ENCODE measurements at regions not wholly inside any gene's neighbourhood (a gene's known extent, or its start where the extent isn't known, plus 50 kb on each side); places are given as distances from the start of the nearest gene placed in this dataset.
"Not testable (repeated sequence)": the region's sequence is repeated elsewhere in the genome, so short reads cannot be mapped to it uniquely, and the experiment has no call there.

DNA sequence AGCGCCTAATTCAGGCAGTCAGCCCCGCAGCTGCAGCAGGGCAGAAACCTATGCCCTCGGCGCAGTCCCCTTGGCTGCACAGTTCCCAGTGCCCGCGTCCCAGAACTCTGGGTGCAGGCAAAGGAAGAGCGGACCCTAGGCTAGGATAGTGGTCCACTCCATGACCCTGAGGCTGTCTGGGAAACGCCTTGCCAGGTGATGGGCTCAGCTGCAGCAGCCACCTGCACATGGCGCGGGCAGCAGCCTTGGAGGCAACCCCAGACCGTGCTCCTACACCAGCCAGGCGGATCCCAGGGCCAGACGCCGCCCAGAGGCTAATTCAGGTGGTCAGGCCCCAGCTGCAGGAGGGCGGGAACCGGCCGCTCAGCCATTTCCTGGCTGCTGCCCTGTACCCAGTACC is 83.0 kb downstream of the POTEC start:
- H3K27ac Mint-ChIP-seq; DNase-seq (ENCODE audit: low spot score); POLR2A ChIA-PET; H3K27me3 Mint-ChIP-seq (ENCODE audit: low read depth); CTCF ChIA-PET; ATAC-seq; H3K4me1 Mint-ChIP-seq; H3K4me3 Mint-ChIP-seq: not testable (repeated sequence)
- Mint-ChIP-seq H3K36me3 (peaks cover 27% of the 10 kb centered on the region), H3K9me3 (peaks cover 33% of the 10 kb centered on the region)

DNA sequence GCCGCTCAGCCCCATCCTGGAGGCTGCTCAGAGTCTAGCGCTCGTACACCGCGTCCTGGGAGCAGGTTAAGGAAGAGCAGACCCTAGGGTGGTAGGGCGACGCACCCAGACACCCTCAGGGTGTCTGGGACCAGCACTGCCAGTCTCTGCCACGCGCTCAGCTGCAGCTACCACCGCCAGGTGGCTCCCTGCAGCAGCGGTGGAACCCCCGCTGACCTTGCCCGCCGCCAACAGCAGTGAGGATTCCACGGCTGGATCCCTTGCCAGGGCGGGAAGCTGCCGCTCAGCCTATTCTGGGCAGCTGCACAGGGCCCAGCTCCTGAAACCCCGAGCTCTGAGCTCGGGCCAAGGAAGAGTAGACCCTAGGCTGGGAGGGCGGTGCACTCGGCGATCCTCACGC is 83.6 kb downstream of the POTEC start:
- POLR2A ChIA-PET; DNase-seq (ENCODE audit: low spot score); H3K4me1 Mint-ChIP-seq; CTCF ChIA-PET; H3K27ac Mint-ChIP-seq; ATAC-seq; H3K27me3 Mint-ChIP-seq (ENCODE audit: low read depth); H3K4me3 Mint-ChIP-seq: not testable (repeated sequence)
- peaks cover 33% of the 10 kb centered on the region for H3K9me3 Mint-ChIP-seq
- peaks cover 27% of the 10 kb centered on the region for H3K36me3 Mint-ChIP-seq

DNA sequence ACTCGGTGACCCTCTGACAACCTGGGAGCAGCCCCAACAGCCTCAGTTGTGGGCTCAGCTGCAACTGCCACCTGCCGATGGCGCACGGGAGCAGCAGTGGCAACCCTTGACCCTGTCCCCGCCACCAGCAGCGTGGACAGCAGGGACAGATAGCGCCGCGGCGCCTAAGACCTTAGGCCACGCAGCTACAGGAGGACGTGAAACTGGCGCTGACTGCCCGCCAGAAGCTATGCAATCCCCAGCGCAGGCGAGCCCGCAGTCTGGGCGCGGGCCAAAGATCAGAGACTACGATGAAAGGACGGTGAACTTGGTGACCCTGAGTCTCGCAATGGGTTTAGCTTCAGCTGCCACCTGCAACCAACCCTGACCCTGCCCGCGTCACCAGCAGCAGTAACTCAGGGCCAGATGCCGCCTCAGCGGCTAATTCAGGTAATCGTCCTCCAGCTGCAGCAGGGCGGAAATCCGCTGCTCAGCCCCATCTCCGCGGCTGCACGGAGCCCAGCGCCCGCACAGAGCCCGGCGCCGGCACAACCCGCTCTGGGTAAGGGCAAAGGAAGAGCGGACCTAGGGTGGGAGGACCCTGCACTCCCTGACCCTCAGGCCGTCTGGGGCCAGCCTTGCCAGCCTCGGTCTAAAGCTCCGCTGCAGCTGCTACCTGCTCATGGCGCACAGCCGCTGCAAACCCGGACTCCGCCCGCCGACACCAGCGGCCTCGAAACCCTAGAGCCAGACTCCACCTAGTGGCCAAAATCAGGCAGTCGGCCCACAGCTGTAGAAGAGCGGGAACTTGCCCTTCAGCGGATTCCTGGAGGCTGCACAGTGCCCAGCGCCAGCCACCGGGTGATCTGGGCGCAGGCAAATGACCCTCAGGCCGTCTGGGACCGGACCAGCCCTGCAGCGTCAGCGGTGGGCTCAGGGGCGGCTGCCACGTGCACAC is 85.1 kb downstream of the POTEC start:
- peaks cover 14% of the 10 kb centered on the region; the same call in 1 of the 2 replicates for H3K36me3 Mint-ChIP-seq
- peaks cover 17% of the 10 kb centered on the region for H3K9me3 Mint-ChIP-seq
- H3K4me1 Mint-ChIP-seq; H3K27me3 Mint-ChIP-seq (ENCODE audit: low read depth); DNase-seq (ENCODE audit: low spot score); ATAC-seq; CTCF ChIA-PET; H3K27ac Mint-ChIP-seq; POLR2A ChIA-PET; H3K4me3 Mint-ChIP-seq: not testable (repeated sequence)

DNA sequence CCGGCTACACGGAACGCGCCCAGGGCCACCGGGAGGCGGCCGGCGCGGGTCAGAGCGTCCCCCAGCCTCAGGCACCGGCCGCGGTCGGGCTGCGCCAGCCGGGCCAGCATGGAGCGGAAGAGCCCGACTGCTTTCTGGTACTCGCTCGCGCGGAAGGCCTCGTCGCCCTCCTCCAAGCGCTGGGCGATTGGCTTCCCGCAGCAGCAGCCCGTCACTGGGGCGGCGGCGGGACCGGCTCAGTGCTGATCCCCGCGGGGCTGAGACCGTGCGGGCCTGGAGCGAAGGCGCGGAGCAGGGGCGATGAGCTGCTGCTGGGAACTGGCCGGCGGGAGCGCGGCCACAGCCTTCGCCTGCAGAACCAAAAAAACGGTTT is 92.8 kb downstream of the POTEC start:
- CTCF ChIA-PET; ATAC-seq; H3K4me1 Mint-ChIP-seq; POLR2A ChIA-PET; H3K27me3 Mint-ChIP-seq (ENCODE audit: low read depth); H3K27ac Mint-ChIP-seq; H3K4me3 Mint-ChIP-seq; DNase-seq (ENCODE audit: low spot score): not testable (repeated sequence)
- peaks cover 16% of the 10 kb centered on the region for H3K36me3 Mint-ChIP-seq
- peaks cover 18% of the 10 kb centered on the region for H3K9me3 Mint-ChIP-seq

DNA sequence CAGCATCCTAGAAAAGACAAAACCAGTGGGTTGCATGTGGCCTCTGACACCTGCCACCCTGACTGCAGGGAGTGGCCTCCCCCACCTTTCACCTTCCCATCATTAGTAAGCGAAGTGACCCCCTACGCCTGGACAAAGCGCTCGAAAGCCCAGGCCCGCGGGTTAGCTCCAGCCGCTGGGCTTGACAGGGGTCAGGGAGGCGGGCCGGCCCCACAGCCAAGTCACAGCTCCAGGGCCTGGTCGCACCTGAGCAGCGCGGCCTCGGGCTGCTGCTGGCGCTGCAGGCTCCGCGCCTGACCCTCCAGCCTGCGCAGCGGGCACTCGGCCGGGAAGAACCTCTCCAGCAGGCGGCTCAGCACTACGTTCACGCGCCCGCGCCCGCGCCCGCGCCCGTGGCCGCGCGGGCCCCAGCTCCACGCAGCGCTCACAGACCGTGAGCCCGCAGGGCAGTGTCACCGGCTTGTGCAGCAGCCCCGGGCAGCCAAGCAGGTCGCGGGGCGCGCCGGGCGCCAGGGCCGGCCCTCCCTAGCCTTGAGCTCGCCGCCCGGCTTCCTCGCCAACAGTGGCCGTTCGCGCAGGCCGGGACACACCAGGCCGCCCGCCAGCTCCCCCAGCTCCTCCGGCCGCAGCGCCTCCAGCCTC is 93.3 kb downstream of the POTEC start:
- peaks cover 16% of the 10 kb centered on the region for H3K36me3 Mint-ChIP-seq
- H3K27ac Mint-ChIP-seq; DNase-seq (ENCODE audit: low spot score); POLR2A ChIA-PET; CTCF ChIA-PET; H3K4me3 Mint-ChIP-seq; H3K4me1 Mint-ChIP-seq; ATAC-seq; H3K27me3 Mint-ChIP-seq (ENCODE audit: low read depth): not testable (repeated sequence)
- H3K9me3 Mint-ChIP-seq, result peaks cover 18% of the 10 kb centered on the region

DNA sequence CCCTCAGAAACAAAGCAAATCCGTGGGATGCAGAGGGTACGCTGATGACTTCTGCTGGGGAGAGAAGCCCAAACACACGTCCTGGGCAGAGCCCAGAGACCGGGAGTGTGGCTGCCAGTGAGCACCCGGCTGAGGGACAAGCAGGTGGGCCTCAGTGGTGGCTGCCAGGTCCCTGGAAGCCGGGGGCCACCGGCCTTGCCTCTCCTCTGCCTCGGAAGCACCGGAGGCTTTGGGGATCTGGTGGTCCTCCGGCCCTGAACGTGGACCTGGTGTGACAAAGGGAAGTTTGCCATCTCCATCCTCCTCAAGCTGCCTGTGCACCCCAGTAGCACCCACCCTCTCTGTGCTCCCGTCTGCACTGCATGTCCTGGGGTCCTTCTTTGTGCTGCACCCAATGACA is 94.3 kb downstream of the POTEC start:
- H3K27ac Mint-ChIP-seq; CTCF ChIA-PET; H3K4me3 Mint-ChIP-seq; POLR2A ChIA-PET; DNase-seq (ENCODE audit: low spot score); H3K27me3 Mint-ChIP-seq (ENCODE audit: low read depth); ATAC-seq; H3K4me1 Mint-ChIP-seq: not testable (repeated sequence)
- H3K36me3 Mint-ChIP-seq, result peaks cover 16% of the 10 kb centered on the region
- H3K9me3 Mint-ChIP-seq, result peaks cover 18% of the 10 kb centered on the region

DNA sequence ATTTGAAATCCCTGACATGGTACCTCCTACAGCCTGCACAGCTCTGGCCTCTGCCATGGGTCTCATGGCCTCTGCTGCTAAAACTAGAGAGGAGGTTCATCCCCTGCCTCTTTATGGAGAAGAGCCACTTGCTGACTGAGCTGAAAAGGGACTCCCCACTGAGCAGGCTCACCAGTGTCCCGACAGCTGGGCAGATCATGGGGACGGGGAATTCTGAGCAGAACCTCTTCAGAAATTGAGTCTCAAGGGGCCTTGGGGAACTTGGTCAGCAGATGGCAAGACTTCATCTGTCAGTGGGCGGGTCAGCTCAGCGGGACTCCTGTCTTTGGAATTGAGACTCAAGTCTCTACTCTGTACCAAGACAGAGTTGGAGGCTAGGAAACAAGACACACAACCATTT is 95.7 kb downstream of the POTEC start:
- ATAC-seq; H3K4me3 Mint-ChIP-seq; DNase-seq (ENCODE audit: low spot score); CTCF ChIA-PET; POLR2A ChIA-PET; H3K4me1 Mint-ChIP-seq; H3K27ac Mint-ChIP-seq; H3K27me3 Mint-ChIP-seq (ENCODE audit: low read depth): not testable (repeated sequence)
- Mint-ChIP-seq H3K36me3 (peaks cover 16% of the 10 kb centered on the region), H3K9me3 (peaks cover 18% of the 10 kb centered on the region)

DNA sequence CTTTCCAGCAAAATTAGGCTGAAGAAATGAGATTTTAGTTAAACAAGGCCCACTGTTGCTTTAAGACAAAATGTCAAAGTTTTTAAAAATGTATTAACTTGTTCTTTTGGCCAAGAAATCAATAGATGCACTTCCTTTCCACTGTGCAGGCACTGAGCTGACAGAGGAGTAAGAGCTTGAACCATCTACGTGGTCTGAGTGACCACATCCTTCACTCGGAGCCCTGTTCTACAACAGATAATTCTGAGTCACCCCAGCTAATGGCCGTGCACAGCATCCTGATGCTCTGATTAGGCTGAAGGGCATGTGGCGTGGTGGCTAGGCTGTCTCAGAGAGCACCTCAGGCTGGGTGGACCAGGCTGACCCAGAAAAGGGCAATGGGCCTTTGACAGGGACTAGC is 107.9 kb downstream of the POTEC start:
- DNase-seq (ENCODE audit: low spot score); H3K27ac Mint-ChIP-seq; CTCF ChIA-PET; H3K27me3 Mint-ChIP-seq (ENCODE audit: low read depth); POLR2A ChIA-PET; H3K4me1 Mint-ChIP-seq; ATAC-seq; H3K4me3 Mint-ChIP-seq: not testable (repeated sequence)
- peaks cover 25% of the 10 kb centered on the region for H3K9me3 Mint-ChIP-seq
- peaks cover 29% of the 10 kb centered on the region for H3K36me3 Mint-ChIP-seq

DNA sequence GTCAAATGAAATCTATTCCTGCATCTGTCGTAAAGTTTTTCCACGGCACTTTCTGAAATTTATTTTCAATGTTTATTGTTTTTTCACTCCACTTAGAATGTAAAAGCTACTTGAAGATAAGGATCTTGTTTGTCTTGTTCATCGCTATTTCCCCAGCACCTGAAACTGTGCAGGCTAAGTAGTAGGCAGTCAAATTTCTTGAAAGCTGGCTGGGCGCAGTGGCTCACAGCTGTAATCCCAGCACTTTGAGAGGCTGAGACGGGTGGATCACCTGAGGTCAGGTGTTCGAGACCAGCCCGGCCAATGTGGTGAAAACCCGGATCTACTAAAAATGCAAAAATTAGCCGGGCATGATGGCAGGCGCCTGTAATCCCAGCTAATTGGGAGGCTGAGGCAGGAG is 111.0 kb downstream of the POTEC start:
- H3K9me3 Mint-ChIP-seq, result peaks cover 32% of the 10 kb centered on the region

DNA sequence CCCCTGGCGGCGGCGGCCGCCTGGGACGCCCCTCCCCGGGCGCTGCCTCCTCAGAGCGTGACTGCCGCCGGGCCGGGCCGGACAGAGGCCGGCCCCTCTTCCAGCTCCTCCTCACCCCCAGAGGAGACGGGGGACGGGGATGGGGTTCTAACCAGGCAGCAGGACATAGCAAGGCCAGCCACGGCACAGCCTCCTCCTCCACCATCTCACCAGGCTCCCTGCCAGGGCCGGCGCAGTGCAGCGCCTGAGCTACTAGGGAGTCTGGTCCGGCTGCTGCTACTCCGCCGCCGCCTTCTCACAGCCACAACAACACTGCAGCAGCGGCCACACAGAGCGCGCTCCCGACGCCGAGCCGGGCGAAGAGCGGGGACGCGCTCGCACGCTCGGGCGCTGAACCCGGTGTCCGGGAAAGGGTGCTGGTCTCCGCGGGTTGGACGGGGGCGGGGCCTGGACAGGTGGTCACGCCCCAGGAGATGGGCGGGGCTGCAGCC is 112.3 kb downstream of the POTEC start:
- DNase-seq (ENCODE audit: low spot score); H3K27ac Mint-ChIP-seq; H3K27me3 Mint-ChIP-seq (ENCODE audit: low read depth); POLR2A ChIA-PET; H3K4me1 Mint-ChIP-seq; ATAC-seq; CTCF ChIA-PET; H3K4me3 Mint-ChIP-seq: not testable (repeated sequence)
- Mint-ChIP-seq H3K9me3 (peaks cover 38% of the 10 kb centered on the region), H3K36me3 (peaks cover 39% of the 10 kb centered on the region)

More for the DNA sequence above, 111.0 kb downstream of the POTEC start:
- H3K4me1 Mint-ChIP-seq; DNase-seq (ENCODE audit: low spot score); H3K4me3 Mint-ChIP-seq; CTCF ChIA-PET; H3K27me3 Mint-ChIP-seq (ENCODE audit: low read depth); H3K27ac Mint-ChIP-seq; ATAC-seq: not testable (repeated sequence)
- H3K36me3 Mint-ChIP-seq, result peaks cover 35% of the 10 kb centered on the region
- POLR2A ChIA-PET, result interaction anchor here (0.6 kb wide), 1 partner anchor 233 kb away, joined by 3 read pairs; no protein-coding TSS in a partner anchor

DNA sequence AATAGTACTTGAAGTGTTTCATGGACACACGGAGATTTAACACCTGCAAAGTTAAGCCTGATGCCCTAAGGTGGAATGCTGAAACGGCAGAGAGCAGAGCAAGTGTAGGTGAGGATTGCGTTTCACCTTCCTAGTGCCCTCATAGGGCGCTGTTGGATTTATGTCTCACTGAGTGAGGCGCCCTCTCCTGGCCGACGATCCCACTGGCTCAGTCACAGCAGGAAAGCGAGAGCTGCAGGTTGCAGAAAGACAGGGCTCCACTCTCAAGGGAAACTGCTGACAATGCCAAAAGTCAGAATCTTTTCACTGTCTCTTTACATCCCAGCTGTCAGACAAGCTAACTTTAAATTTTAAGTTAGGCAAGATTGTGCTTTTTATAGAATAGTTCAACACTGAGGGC is 127.6 kb downstream of the POTEC start:
- H3K4me3 Mint-ChIP-seq; H3K27ac Mint-ChIP-seq; CTCF ChIA-PET; POLR2A ChIA-PET; DNase-seq (ENCODE audit: low spot score); H3K4me1 Mint-ChIP-seq; H3K27me3 Mint-ChIP-seq (ENCODE audit: low read depth); ATAC-seq: not testable (repeated sequence)
- Mint-ChIP-seq H3K9me3 (peaks cover 50% of the 10 kb centered on the region), H3K36me3 (peaks cover 35% of the 10 kb centered on the region)

DNA sequence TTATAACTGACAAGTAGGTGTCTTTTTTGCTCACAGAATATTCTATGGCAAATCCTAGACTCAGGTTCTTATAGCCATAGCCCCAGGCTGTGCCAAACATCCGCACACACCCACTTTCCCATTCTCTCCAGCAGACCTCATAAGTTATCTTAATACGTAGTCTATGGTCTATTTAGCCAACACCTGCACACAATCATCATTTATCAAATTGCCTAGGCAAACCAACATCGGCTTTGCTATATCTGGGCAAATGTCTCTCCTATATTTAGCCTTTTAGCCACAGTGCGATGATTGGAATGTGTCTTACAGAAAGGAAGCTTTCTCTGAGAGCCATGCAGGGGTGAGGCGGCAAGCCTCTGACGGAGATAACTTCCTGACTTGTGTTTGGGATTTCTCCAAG is 128.0 kb downstream of the POTEC start:
- H3K27ac Mint-ChIP-seq; H3K27me3 Mint-ChIP-seq (ENCODE audit: low read depth); POLR2A ChIA-PET: not testable (repeated sequence)

More for the DNA sequence above, 128.0 kb downstream of the POTEC start:
- CTCF ChIA-PET; DNase-seq (ENCODE audit: low spot score); H3K4me1 Mint-ChIP-seq; ATAC-seq; H3K4me3 Mint-ChIP-seq: not testable (repeated sequence)
- H3K9me3 Mint-ChIP-seq, result peaks cover 47% of the 10 kb centered on the region
- H3K36me3 Mint-ChIP-seq, result peaks cover 35% of the 10 kb centered on the region
